ENCODE measurements at regions not wholly inside any gene's neighbourhood (a gene's known extent, or its start where the extent isn't known, plus 50 kb on each side); places are given as distances from the start of the nearest gene placed in this dataset.
"Not testable (repeated sequence)": the region's sequence is repeated elsewhere in the genome, so short reads cannot be mapped to it uniquely, and the experiment has no call there.

DNA sequence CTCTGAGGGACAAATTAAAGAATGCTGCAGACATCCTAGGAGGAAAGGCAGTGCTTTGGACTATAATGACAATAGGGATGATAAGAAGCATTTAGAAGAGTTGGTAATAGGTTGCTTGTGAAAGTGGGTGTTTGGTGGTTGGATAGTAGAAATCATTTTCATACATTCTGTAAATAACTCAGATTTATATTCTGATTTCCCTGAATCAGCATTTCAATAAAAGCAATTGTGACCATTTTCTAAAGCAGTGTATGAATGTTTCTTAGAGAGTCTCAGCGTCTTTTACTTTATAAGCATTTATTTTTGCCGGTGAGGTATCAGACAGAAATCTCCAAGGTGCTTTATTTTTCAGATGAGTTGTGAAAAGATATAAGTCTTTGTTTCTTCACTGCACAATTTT is 1099.0 kb upstream of the LRRTM1 start:
- Histone ChIP-seq H3K36me3 (no peaks in the 10 kb centered on the region), H3K4me3 (no peak overlapping the region), H3K27ac (no peak overlapping the region), H3K27me3 (no peaks in the 10 kb centered on the region), H3K4me1 (ENCODE audit: insufficient read depth) (no peaks in the 10 kb centered on the region), H3K9me3 (no peaks in the 10 kb centered on the region)
- no peak for TF ChIP-seq EP300 (IDR thresholded peaks at IDR 0.05)
- no peak for TF ChIP-seq POLR2A (IDR thresholded peaks at IDR 0.05)
- TF ChIP-seq, protein P1, sequence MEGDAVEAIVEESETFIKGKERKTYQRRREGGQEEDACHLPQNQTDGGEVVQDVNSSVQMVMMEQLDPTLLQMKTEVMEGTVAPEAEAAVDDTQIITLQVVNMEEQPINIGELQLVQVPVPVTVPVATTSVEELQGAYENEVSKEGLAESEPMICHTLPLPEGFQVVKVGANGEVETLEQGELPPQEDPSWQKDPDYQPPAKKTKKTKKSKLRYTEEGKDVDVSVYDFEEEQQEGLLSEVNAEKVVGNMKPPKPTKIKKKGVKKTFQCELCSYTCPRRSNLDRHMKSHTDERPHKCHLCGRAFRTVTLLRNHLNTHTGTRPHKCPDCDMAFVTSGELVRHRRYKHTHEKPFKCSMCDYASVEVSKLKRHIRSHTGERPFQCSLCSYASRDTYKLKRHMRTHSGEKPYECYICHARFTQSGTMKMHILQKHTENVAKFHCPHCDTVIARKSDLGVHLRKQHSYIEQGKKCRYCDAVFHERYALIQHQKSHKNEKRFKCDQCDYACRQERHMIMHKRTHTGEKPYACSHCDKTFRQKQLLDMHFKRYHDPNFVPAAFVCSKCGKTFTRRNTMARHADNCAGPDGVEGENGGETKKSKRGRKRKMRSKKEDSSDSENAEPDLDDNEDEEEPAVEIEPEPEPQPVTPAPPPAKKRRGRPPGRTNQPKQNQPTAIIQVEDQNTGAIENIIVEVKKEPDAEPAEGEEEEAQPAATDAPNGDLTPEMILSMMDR (IDR thresholded peaks at IDR 0.05) = no peak
- 87 to 94% (median 92%) methylated on average over 2 of the region's 2 CpGs for WGBS, 3 donors
- intact Hi-C loops (cut with DNase I) = no loop called here
- no peak for DNase-seq

DNA sequence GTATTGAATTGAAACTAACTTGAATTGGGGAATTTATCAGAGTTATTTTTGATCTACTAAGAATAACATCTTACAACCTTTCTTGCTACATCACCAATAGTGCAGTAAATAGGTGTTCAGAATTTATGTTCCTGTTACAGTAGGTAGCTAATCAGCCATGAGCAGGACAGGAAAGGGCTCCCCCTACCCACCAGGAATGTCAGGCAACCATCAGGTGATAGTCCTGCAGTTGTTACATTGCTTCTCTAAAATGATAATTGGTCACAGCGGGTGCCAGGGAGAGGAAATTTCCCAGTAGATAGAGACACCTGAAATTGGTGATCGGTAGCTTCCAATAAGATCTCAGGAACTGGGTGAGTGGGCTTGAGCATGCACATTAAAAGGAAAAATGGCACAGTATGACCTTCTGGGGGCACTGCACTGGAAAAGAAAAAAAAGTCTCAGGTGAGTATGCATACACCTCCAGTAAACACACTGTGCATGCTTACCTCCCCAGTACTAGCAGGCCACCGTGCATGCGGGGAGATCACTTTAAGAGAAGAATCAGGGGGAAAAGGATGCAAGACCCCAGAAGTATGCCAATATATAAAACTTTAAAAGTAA is 1092.0 kb upstream of the LRRTM1 start:
- 93 to 96% (median 95%) methylated on average over 4 of the region's 4 CpGs for WGBS, 3 donors
- intact Hi-C loops (cut with DNase I) = no loop called here
- Histone ChIP-seq H3K27ac (no peak overlapping the region), H3K4me3 (no peak overlapping the region), H3K36me3 (no peaks in the 10 kb centered on the region), H3K4me1 (ENCODE audit: insufficient read depth) (no peaks in the 10 kb centered on the region), H3K27me3 (no peaks in the 10 kb centered on the region), H3K9me3 (no peaks in the 10 kb centered on the region)
- TF ChIP-seq, protein P1 (IDR thresholded peaks at IDR 0.05) = no peak
- TF ChIP-seq EP300 (IDR thresholded peaks at IDR 0.05) (no peak), POLR2A (IDR thresholded peaks at IDR 0.05) (no peak)
- no peak for DNase-seq

DNA sequence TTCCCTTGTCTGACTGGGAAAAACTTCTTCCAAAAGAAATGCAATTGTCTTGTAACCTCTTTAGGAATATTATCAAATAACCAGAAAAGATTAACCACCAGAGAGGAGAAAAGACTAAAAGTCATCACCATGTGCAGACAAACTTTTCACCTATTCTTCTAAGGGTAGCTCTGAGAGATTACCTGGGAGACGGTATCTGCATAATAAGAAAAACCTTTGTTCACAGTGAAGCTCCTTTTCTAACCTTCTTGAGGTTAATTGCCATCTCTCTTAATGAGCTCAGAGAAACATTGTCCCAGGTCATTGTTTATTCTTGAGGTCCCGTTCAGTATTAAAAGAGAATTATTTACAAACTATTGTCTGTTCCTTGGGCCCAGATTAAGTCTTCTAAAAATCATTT is 1091.2 kb upstream of the LRRTM1 start:
- Histone ChIP-seq H3K27ac (no peak overlapping the region), H3K9me3 (no peaks in the 10 kb centered on the region), H3K4me3 (no peak overlapping the region), H3K4me1 (ENCODE audit: insufficient read depth) (no peaks in the 10 kb centered on the region), H3K36me3 (no peaks in the 10 kb centered on the region), H3K27me3 (no peaks in the 10 kb centered on the region)
- 50 to 60% (median 51%) methylated on average over 2 of the region's 2 CpGs for WGBS, 3 donors
- no peak for TF ChIP-seq EP300 (IDR thresholded peaks at IDR 0.05)
- TF ChIP-seq, protein P1 (IDR thresholded peaks at IDR 0.05) = no peak
- TF ChIP-seq POLR2A (IDR thresholded peaks at IDR 0.05) = no peak
- DNase-seq = no peak
- intact Hi-C loops (cut with DNase I) = no loop called here

DNA sequence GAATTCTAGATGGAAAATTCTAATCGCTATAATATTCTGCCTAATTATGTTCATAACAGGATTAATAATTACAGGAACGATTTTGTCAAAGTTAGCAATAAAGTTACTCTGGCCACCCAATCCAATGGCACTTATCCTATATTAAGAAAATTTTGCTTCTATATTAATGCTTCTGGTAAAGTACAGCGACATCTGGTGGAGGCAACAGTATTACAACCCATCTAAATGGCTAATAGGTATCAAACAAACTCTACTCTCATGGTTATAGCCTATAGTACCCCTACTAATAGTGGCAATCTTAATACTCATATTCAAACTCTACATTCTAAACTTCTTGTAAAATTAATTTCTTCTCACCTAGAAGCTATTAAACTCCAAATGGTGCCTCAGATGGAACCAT is 1084.7 kb upstream of the LRRTM1 start:
- Histone ChIP-seq H3K4me1 (ENCODE audit: insufficient read depth) (no peaks in the 10 kb centered on the region), H3K27me3 (no peaks in the 10 kb centered on the region), H3K27ac (no peak overlapping the region), H3K9me3 (no peaks in the 10 kb centered on the region), H3K36me3 (no peaks in the 10 kb centered on the region), H3K4me3 (no peak overlapping the region)
- DNase-seq = no peak
- 73 to 79% (median 74%) methylated on average over 3 of the region's 3 CpGs for WGBS, 3 donors
- TF ChIP-seq POLR2A (IDR thresholded peaks at IDR 0.05) = no peak
- intact Hi-C loops (cut with DNase I) = no loop called here

DNA sequence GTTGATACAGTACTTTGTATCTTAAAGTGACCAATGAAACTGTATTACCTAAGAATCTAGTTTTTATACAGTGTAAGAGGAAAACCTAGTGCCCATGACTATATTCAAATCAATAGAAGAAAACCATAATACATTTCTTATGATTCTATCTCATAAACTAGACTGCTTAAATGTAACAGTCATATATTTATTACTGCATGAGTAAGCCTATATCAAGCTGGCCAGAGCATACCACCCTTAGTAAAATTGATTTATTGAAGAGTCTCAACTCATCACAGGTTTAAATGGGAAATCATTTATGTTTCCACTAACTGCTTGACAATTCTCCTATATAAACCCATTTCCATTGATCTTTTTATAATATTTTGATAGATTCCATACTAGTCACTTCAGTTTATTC is 1059.2 kb upstream of the LRRTM1 start:
- no peaks in the 10 kb centered on the region for H3K4me1 ChIP-seq (ENCODE audit: insufficient read depth)
- intact Hi-C loops (cut with DNase I) = no loop called here
- no peak for TF ChIP-seq POLR2A (IDR thresholded peaks at IDR 0.05)
- TF ChIP-seq, protein P1 (IDR thresholded peaks at IDR 0.05) = no peak
- TF ChIP-seq EP300 (IDR thresholded peaks at IDR 0.05) = no peak
- no peaks in the 10 kb centered on the region for H3K27me3 ChIP-seq
- no peak overlapping the region for H3K27ac ChIP-seq
- no peak overlapping the region for H3K4me3 ChIP-seq
- no peaks in the 10 kb centered on the region for H3K9me3 ChIP-seq
- no peaks in the 10 kb centered on the region for H3K36me3 ChIP-seq
- DNase-seq = no peak

DNA sequence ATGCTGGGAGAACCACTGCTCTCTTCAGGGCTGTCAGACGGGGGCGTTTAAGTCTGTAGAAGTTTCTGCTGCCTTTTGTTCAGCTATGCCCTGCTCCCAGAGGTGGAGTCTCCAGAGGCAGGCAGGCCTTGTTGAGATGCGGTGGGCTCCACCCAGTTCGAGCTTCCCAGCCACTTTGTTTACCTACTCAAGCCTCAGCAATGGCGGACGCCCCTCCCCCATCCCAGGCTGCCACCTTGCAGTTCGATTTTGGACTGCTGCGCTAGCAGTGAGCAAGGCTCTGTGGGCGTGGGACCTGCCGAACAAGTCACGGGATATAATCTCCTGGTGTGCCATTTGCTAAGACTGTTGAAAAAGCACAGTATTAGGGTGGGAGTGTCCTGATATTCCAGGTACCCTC is 1057.9 kb upstream of the LRRTM1 start:
- H3K27me3 ChIP-seq; H3K4me3 ChIP-seq; H3K27ac ChIP-seq; DNase-seq; H3K36me3 ChIP-seq; H3K9me3 ChIP-seq; intact Hi-C loops (cut with DNase I); H3K4me1 ChIP-seq (ENCODE audit: insufficient read depth): not testable (repeated sequence)
- 90 to 92% (median 90%) methylated on average over 11 of the region's 11 CpGs for WGBS, 3 donors

Measured in ovary (tissue), 7 donors.